ENCODE measurements at regions not wholly inside any gene's neighbourhood (a gene's known extent, or its start where the extent isn't known, plus 50 kb on each side); places are given as distances from the start of the nearest gene placed in this dataset.

DNA sequence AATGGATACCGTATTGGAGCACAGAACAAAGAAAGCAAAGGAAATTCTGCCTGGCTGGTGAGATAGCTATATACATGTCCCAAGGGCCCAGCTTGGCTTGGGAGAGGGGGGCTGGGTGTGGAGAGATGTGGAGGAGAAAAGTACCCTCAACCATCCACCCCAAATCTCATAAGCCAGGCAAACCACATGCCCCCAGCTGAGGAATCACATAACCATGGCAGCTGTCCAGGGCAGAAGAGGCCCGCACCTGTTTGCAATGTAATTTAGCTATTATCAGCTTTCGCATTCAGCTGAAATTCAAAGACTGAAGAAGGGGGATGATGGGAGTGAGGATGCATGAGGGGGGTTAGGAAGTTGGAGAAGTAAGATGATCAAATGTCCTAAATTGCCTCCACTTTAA is 196.1 kb downstream of the TBX5 start:
- TF ChIP-seq, protein P1, sequence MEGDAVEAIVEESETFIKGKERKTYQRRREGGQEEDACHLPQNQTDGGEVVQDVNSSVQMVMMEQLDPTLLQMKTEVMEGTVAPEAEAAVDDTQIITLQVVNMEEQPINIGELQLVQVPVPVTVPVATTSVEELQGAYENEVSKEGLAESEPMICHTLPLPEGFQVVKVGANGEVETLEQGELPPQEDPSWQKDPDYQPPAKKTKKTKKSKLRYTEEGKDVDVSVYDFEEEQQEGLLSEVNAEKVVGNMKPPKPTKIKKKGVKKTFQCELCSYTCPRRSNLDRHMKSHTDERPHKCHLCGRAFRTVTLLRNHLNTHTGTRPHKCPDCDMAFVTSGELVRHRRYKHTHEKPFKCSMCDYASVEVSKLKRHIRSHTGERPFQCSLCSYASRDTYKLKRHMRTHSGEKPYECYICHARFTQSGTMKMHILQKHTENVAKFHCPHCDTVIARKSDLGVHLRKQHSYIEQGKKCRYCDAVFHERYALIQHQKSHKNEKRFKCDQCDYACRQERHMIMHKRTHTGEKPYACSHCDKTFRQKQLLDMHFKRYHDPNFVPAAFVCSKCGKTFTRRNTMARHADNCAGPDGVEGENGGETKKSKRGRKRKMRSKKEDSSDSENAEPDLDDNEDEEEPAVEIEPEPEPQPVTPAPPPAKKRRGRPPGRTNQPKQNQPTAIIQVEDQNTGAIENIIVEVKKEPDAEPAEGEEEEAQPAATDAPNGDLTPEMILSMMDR (IDR thresholded peaks at IDR 0.05; ENCODE audit: low read depth, low read length): no peak
- TF ChIP-seq EZH2phosphoT487 (IDR thresholded peaks at IDR 0.05; ENCODE audit: low read depth): no peak

All from OCI-LY3 (cell line).